ENCODE measurements at regions not wholly inside any gene's neighbourhood (a gene's known extent, or its start where the extent isn't known, plus 50 kb on each side); places are given as distances from the start of the nearest gene placed in this dataset.

DNA sequence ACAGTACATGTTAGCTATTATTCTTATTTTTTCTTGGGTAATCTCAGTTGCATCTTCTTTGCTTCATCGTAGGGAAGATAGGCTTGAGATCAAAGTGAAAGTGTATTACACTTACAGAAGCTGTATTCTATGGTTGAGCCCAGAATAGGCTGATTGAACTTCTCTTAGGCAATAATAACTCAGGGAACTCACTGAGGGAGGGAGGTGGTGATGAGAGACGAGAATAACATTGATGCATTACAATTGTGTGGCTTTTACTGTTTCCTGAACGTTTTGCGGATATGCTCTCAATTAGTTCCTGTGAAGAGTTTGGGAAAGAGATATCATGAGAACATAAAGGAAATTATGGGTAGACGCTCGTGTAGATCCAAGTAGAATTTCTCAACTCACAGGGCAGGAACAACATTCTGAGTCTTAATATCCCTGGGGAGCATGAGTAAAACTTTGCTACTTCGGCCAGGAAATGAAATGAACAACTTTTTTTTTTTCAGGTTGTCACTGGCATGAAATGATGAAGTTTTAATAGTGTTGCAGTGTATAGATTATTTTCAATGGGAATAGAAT lies 302.2 kb downstream of the TUSC7 start:
- H3K27ac Mint-ChIP-seq (ENCODE audit: unreplicated experiment): no peak overlapping the region
- no TSS peak for BruUV-seq (replicated peaks)
- no peak overlapping the region for H3K4me3 Mint-ChIP-seq (ENCODE audit: low read depth, unreplicated experiment)
- no peaks in the 10 kb centered on the region for H3K27me3 Mint-ChIP-seq (ENCODE audit: unreplicated experiment)
- TF ChIP-seq, protein P1, sequence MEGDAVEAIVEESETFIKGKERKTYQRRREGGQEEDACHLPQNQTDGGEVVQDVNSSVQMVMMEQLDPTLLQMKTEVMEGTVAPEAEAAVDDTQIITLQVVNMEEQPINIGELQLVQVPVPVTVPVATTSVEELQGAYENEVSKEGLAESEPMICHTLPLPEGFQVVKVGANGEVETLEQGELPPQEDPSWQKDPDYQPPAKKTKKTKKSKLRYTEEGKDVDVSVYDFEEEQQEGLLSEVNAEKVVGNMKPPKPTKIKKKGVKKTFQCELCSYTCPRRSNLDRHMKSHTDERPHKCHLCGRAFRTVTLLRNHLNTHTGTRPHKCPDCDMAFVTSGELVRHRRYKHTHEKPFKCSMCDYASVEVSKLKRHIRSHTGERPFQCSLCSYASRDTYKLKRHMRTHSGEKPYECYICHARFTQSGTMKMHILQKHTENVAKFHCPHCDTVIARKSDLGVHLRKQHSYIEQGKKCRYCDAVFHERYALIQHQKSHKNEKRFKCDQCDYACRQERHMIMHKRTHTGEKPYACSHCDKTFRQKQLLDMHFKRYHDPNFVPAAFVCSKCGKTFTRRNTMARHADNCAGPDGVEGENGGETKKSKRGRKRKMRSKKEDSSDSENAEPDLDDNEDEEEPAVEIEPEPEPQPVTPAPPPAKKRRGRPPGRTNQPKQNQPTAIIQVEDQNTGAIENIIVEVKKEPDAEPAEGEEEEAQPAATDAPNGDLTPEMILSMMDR (IDR thresholded peaks at IDR 0.05; ENCODE audit: unreplicated experiment): no peak
- H3K4me1 Mint-ChIP-seq (ENCODE audit: low read depth, unreplicated experiment): no peaks in the 10 kb centered on the region
- intact Hi-C loops (cut with micrococcal nuclease; ENCODE audit: unreplicated experiment): loop anchor here (10.0 kb wide), 1 partner anchor 237 kb away; no protein-coding TSS in a partner anchor
- DNase-seq: no peak
- H3K36me3 Mint-ChIP-seq (ENCODE audit: insufficient read depth, unreplicated experiment): no peaks in the 10 kb centered on the region
- no peaks in the 10 kb centered on the region for H3K9me3 Mint-ChIP-seq (ENCODE audit: low read depth, unreplicated experiment)
- CTCF ChIA-PET: no interaction called here

DNA sequence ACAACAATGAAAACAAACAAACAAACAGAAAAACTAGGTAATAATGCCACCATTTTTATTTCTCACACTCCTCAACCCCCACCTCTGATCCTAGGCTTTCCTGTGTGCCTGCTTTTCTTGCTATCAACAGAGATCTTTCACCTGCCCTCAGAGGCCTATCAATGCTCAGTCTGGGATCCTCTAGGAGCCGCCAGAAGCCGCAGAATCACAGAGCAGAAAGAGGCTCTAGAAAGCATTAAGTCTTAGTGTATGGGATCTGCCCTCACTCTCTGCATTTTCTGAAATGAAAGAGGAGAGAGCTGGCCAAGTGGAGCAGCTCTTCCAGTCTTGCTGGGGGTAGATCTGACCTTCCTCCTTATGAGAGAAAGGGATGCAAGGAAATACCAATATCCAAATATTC lies 306.8 kb downstream of the TUSC7 start:
- intact Hi-C loops (cut with micrococcal nuclease; ENCODE audit: unreplicated experiment): loop anchor here (5.0 to 10.0 kb wide), 3 partner anchors 154 to 1801 kb away; no protein-coding TSS in a partner anchor
- CTCF ChIA-PET: interaction anchor here (1.5 kb wide), 1 partner anchor 246 kb away, joined by 3 read pairs; no protein-coding TSS in a partner anchor
- H3K36me3 Mint-ChIP-seq (ENCODE audit: insufficient read depth, unreplicated experiment): no peaks in the 10 kb centered on the region
- H3K4me1 Mint-ChIP-seq (ENCODE audit: low read depth, unreplicated experiment): peaks cover 8% of the 10 kb centered on the region
- TF ChIP-seq, protein P1 (IDR thresholded peaks at IDR 0.05; ENCODE audit: unreplicated experiment): no peak
- H3K27ac Mint-ChIP-seq (ENCODE audit: unreplicated experiment): no peak overlapping the region
- no peak for DNase-seq
- H3K9me3 Mint-ChIP-seq (ENCODE audit: low read depth, unreplicated experiment): no peaks in the 10 kb centered on the region
- no TSS peak for BruUV-seq (replicated peaks)
- no peak overlapping the region for H3K4me3 Mint-ChIP-seq (ENCODE audit: low read depth, unreplicated experiment)
- peaks cover 15% of the 10 kb centered on the region for H3K27me3 Mint-ChIP-seq (ENCODE audit: unreplicated experiment)

DNA sequence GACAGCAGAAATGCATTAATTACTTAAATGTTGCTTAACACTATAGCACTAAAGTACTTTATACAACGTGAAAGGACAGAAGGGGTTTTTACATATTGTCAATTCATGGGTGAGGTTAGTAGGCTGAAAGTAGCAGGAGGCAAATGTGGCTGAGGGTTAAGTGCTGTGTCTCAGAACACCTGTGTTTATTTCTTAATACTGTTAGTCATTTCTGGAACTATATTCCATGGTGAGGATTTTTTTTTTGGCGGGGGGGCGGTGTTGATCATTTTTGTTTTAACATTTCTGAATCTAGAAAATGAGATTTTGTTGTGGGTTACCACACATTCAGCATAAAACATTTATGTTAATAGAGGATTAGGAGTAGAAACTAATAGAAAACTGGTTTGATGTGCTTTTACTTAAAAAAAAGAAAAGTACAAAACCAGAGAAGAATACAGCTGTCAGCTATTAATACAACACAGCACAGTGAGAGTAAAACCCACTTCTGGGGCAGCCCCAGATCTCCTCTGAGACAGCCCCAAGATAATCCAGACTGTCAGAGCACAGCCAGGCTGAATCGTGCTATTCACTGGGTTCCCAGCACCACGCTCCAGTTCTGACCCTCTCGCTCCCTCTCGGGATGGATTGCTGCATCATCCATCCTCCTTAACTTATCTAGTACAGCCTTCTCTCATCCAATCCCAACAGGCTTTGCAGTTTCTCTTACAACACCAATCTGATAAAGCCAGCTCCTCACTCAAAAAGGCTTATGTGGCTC lies 307.7 kb downstream of the TUSC7 start:
- BruUV-seq (replicated peaks): no TSS peak
- intact Hi-C loops (cut with micrococcal nuclease; ENCODE audit: unreplicated experiment): loop anchor here (5.0 to 10.0 kb wide), 3 partner anchors 155 to 1800 kb away; no protein-coding TSS in a partner anchor
- Mint-ChIP-seq H3K27ac (ENCODE audit: unreplicated experiment) (no peak overlapping the region), H3K4me1 (ENCODE audit: low read depth, unreplicated experiment) (peaks cover 8% of the 10 kb centered on the region), H3K27me3 (ENCODE audit: unreplicated experiment) (peaks cover 15% of the 10 kb centered on the region), H3K36me3 (ENCODE audit: insufficient read depth, unreplicated experiment) (no peaks in the 10 kb centered on the region), H3K9me3 (ENCODE audit: low read depth, unreplicated experiment) (no peaks in the 10 kb centered on the region), H3K4me3 (ENCODE audit: low read depth, unreplicated experiment) (no peak overlapping the region)
- CTCF ChIA-PET: interaction anchor here (1.5 kb wide), 1 partner anchor 246 kb away, joined by 3 read pairs; no protein-coding TSS in a partner anchor
- TF ChIP-seq, protein P1 (IDR thresholded peaks at IDR 0.05; ENCODE audit: unreplicated experiment): no peak
- DNase-seq: no peak

DNA sequence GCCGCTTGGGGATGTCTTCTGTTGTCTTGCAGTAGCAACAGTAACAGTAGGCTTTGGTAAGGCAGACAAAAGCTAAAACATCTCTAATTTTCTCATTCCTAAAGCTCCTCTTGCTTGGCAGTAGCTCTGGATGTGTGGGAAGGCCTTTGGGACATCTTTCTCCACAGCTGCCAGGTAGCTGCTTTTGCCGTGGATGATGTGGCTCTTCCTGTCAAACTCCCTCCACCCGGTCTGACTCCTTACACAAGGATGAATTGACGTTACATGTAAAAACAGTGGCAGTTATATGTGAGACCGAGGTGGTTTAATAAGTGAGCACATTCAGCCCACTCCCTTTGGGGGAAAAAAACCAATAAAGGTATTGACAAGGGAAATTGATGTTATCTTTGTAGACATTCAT lies 309.1 kb downstream of the TUSC7 start:
- H3K4me3 Mint-ChIP-seq (ENCODE audit: low read depth, unreplicated experiment): no peak overlapping the region
- no peak overlapping the region for H3K27ac Mint-ChIP-seq (ENCODE audit: unreplicated experiment)
- H3K4me1 Mint-ChIP-seq (ENCODE audit: low read depth, unreplicated experiment): peaks cover 8% of the 10 kb centered on the region
- H3K27me3 Mint-ChIP-seq (ENCODE audit: unreplicated experiment): peaks cover 15% of the 10 kb centered on the region
- no peak for DNase-seq
- CTCF ChIA-PET: interaction anchor here (0.5 to 1.4 kb wide), 3 partner anchors 31 to 382 kb away, joined by 4 to 7 read pairs (median 5); no protein-coding TSS in a partner anchor
- BruUV-seq (replicated peaks): no TSS peak
- H3K9me3 Mint-ChIP-seq (ENCODE audit: low read depth, unreplicated experiment): no peaks in the 10 kb centered on the region
- intact Hi-C loops (cut with micrococcal nuclease; ENCODE audit: unreplicated experiment): loop anchor here (1.0 to 10.0 kb wide), 6 partner anchors 156 to 1799 kb away; no protein-coding TSS in a partner anchor
- H3K36me3 Mint-ChIP-seq (ENCODE audit: insufficient read depth, unreplicated experiment): no peaks in the 10 kb centered on the region
- TF ChIP-seq, protein P1 (IDR thresholded peaks at IDR 0.05; ENCODE audit: unreplicated experiment): no peak
